SIG-M5 (cell line): ENCODE measurements at regions not wholly inside any gene's neighbourhood (a gene's known extent, or its start where the extent isn't known, plus 50 kb on each side); places are given as distances from the start of the nearest gene placed in this dataset.

Experiments used
- DNase-seq: peaks from one replicate; lab custom pipeline; 2025; lab: John Stamatoyannopoulos, UW

DNA sequence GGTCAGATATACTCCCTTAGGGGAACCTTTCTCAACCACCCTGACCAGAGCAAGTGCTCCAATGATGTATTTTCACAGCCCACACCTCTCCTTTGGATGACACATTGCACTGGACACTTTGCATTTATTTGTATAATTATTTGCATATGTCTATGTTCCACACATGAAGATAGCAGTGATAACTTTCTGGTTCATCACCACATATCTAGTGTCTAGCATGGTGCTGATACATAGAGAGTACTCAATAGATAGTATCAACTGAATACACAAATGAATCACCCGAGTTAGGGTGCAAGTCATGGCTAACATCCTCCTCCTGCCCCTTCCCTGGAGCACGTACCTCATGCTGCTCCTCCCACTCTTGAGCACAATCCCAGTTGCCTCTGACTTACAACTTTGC lies 617.6 kb downstream of the EBF1 start:
- no peak for DNase-seq

DNA sequence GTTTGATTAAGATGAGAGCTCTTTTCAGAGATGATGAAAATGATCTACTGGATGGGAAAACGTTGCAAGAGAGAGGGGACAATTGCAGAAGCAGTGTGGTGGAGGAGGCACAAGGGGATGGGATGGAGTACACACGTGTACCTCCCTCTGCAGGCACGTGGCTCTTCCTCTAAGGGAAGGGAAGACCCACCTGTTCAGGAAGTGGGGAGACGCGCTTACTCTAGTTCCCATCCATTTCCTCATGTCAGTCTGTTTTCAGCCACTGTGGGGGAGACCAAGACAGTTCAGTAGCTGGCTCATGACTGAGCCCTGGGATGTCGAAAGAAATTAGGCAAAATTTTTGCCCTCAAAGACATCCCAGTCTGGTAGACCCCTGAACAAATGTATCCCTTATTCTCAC lies 619.2 kb upstream of the CLINT1 start:
- no peak for DNase-seq

DNA sequence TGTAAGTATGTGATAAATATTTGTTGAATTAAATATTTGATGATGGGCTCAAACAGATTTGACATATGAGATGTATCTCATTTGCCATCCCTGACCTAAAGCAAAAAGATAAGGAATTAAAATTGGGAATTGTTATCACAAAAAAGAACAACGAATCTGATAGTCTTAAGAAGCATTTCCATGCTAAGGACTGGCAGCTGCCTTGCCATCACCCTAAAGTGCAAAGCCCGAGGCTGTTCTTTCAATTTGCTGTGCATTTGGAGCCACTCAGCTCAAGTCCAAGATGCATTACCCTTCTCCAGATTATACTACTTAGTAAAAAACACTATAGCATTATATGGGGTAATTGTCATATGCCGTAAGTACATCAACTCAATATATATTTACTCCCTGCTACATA lies 618.3 kb upstream of the CLINT1 start:
- DNase-seq, result no peak

DNA sequence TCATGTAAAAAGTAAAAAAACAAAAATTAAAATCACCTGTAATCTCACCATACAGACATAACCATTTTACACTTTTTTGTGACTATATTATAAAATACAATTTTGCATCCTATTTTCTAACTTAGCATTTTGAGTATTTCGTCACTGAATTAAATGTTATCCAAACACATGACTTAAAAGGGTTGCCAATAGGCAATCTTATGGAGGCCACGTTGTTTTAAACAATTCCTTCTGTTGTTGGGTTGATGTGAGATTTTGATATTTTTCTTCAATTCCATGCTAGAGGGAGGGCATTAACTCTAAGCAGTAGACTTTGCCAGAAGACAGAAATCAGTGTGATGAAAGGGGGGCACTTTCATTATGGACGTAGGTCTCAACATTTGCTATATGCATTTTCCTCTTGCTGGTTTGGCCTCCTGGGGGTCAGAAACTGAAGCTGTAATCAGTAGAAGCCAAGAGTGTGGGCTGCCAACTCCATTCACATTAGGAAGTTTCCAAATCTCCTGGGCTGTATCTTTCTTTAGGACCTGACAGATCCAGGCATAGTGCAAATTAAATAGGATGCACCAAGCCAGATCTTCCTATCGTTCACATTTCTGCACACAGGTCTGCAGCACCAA lies 614.2 kb upstream of the CLINT1 start:
- no peak for DNase-seq

DNA sequence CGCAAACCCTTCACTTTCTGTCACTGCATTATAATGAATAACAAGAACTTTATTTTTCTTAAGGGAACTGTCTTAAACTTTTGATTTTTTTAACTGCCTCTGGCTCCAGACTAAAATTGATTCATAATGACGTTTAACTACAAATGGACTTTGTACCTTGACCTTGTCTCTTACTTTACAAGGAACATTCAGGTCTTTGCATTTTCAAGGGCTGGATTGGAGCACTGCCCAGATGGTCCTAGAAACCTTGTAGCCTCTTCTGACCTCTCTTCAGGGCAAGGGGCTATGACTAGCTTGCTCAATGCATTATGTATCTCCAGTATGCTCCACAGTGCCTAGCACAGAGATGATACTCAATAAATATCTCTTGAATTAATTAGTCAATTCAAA lies 612.6 kb upstream of the CLINT1 start:
- no peak for DNase-seq

DNA sequence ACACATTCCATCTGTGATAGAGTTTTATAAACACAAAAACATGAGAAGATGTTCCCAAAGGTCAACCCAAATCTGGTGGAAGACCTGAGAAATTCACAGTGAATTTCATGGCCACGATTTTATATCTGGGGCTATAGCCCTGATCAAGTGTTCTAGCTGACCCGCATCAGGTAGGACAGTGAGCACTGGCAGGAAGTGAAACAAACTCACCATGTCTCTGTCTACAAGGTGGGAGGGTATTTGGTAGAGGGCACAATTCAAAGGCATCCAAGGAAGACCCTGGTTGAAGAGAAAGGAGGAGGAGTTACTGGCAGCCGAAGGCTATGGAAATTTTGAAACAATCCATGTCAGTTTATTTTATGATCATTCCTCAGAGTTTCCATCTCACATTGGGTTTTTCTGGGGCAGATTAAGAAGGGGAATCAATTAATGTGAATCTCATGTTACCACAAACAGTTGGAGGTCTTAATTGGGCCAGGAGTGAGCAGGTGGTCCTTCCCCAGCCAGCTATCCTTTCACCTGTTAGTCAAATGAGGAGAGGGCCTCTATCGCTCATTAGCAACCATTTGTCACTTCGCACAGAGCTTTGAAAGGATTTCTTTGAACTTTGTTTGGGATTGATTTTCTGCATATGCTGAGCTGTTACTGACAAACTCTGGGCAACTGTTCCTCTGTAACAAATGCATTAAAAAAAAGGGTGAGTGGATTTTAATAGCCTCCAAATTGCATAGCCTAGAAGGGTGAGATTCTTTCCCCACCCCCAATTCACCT lies 612.0 kb upstream of the CLINT1 start:
- DNase-seq, result no peak

DNA sequence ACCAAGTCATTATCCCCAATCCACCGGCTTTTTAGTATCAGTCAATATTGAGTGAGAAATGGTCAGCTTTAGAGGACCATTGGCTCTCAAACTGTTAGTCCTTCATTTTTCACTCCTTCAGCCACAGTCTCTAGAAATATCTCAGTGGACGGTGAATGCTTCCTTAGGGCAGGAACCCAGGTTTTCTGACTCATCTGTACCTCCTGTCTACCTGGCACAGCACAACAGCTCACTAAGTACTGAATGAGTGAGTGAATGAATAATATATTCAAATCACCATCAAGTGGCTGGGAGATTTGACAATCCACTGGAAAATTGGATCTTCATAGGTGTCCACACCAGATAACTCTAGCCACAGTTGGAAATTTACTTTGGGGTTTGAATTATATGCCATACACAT lies 609.5 kb upstream of the CLINT1 start:
- DNase-seq, result no peak

DNA sequence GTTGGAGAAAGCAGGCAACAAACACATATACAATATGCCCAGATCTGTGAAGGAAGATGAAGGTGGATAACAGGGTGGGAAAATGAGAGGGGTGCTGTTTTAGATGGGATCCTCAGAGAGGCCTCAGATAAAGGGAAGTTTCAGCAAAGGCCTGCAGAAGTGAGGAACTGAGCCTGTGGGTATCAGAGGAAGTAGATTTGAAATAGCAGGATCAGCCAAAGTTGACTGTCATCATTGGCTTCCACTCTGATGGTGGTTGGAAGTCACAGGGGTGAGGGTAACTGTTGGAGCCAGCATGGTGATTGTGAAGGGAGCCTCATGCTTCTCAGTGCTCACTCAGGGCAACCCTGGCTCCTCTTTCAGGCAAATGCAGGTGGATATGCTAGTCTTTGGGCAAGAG lies 607.2 kb upstream of the CLINT1 start:
- DNase-seq, result no peak

DNA sequence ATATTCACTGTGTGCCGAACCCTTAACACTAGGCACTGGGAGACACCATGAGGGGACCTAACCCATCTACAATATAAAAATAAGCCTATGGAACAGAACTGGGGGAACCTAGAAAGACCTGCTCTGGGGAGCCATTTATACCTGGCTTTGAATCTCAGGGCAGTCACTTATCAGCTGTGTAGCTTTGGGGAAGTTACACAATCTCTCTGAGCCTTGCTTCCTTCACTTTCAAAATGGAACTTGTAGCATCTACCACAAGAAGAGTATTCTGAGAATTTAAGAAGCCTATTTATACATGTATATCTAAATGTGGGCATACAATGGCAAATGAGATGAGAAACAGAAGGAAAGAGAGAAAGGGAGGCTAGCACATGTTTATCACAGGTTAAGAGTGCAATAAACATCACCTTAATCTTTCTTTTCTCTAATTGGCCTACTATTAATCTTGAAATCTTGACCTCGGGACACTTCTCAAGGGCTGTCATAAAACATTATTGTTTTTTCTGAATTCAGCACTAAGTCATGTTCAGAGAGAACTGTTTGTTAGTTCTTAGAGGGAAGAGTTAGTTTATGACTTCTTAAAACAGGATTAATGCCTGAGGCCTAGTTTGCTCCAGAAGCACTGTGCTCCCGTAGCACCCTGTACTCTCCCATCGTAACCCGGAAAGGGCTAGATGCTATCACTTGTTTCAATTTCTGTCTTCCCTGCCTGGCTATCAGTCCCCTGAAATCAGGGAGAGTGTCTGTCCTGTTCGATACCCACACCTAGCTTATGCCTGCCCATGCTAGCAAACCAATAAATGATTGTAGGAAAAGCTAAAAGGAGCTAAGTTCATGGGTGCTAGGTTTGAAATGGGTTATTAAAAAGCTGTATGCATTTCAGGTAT lies 606.4 kb upstream of the CLINT1 start:
- no peak for DNase-seq

DNA sequence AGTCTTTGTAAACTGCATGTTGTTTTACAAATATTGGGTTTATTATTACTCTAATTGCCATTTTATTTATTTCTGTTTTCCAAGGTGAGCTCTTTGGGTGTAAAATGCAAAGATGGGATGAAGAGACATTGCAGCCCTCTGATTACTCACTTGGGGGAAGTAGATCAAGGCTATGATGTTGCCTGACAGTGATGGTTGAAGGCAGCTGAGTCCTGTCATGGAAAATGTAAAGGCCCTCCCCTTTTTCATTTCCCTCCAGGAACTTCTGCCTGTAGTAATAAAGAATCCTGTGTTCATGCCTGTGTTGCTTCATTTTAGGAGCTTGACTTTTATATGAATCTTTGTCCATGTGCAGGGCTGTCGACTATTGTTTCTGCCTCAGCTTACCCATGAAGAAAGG lies 605.4 kb upstream of the CLINT1 start:
- no peak for DNase-seq

DNA sequence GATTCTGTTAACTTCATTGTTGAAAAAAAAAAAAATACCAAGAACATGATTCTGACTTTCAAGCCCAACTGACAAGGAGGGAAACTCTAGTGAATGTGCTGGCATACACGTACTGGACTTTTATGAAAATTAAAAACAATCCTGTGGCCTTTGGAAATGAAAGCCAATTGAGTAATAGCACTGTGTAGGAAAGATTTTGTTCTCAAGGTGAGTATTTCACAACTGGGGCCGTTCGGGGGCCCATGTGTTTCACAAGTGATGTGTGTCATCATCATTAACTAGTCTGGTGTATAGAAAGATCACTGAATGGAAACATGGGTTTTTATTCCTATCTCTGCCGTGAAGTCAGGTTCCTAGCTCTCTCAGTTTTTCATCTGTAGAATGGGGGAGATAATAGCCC lies 605.0 kb upstream of the CLINT1 start:
- DNase-seq, result no peak

DNA sequence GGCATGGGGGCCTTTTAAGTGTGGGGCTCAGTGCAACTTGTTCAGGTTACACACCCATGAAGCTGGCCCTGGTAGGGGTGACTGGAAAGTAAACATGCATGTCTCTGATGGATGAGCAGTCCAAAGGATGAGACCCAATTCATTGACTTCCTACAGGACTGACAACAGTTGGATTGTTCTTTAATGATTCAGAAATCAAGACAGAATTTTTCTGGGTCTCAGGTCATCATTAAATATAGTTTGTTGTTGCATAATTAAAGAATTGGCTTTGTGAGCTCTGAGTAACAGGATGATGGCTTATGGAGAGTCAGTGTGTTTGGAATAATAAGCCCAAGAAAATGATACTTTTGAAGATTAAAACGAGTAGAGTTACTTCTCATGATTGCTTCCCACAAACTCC lies 604.2 kb upstream of the CLINT1 start:
- no peak for DNase-seq

DNA sequence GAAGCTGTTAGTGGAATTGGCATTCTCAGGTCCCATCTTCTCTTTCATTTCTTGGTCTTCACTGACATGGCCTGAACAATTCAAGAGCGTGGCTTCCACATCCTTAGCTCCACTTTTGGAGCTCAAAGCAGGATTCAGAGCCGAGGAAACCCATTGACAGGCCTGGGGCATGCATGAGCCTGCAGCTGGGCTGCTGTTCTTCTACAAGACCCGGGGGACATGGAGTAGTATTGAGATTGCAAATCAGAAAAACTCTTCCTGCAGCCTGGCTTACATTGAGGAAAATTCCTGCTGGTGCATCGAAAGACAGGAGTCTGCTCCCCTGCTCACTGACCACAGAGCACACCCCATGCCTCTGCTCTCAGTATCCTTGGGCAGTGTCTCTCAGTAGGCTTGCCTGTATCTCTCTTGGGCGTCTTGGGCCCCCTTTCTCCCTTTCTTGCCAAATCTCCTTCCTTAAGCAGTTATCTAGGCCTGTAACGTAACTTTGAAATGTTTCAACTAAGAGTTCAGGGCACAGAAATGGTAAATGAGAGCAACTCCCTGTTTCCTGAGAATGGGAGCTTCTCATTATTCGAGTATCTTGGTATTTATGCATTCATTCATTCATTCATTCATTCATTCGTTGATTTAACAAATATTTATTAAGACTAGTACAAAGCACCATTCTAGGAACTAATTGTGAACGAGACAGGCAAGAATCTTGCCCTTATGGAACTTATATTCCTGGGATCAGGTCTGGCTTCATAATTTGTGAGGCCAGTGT lies 603.6 kb upstream of the CLINT1 start:
- DNase-seq, result no peak

DNA sequence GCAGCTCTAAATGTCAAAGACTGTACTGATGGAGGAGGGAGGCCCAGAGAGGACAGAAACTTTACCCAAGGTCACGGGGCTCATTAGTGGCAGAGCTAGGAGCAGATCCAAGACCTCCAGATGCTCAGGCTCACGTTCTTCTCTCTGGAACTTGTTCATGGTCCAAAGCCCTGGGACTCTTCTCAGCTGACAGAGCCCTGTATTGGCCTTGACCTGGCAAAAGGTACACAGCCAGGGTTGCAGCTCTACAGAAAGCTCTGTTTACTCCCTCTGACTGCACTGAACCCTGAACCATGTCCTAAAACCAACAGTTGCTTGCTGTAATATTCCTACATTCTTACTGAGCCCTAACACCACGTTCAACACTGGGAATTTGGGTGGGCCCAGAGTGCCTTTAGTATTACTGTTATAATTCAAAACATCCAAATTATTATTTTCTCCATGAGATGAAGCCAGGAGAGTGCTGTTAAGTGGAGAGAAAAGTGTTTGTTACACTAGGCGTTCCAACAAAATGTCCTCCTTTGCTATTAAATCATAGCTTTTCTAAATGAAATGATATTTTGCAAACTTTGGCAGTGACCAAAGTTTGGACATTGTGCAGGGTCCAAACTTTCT lies 602.4 kb upstream of the CLINT1 start:
- no peak for DNase-seq

DNA sequence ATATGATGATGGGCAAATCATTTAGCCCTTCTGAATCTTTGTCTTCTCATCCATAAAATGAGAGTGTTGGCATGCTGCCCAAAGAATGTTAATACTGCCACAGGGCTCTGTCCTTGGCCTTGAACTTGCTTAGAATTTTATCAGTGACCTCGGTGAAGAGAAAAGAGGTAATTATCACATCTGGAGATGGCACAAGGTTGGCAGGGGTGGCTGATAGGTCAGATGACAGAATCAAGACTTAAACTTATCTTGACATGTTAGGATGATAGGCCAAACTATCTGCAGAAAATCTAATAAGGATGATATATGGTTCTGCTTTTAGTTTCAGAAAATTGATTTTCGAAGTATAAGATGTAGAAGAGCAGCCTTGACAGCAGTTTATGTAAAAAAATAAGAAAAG lies 599.1 kb upstream of the CLINT1 start:
- no peak for DNase-seq

DNA sequence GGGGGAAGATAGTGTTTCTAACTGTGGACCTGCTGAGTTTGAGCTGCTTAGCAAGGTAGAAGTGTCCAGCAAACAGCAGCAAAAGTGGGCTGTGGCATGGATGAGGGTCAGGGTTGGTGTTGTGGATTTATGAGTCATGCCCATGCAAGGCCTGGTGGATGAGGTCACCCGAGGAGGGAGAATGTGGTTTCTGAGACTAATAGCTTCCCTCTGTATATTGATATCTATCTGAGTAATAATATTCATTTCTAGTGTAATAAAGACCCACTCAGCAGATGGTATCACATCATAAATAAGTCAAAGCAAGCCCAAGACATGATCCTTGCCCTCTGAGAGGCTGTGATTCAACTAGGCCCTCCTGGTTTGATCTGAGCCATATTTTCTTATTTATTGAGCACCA lies 597.8 kb upstream of the CLINT1 start:
- no peak for DNase-seq

DNA sequence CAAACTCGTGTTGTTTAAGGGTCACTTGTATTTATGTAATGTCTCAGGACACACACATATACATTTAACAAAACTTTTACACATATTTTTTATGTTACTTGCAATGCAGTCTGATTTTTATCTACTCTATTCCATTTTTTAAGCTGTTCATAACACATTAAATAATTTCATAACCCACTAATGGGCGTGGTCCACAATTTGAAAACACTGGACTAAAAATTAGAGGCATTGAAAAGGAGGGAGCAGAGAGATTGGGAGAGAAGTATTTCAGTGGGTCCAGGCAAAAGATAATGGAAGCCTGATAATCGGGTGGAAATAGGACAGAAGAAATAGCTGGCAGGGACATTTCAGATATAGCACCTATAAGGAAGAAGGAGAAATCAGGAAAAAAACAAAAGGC lies 597.3 kb upstream of the CLINT1 start:
- DNase-seq, result no peak

DNA sequence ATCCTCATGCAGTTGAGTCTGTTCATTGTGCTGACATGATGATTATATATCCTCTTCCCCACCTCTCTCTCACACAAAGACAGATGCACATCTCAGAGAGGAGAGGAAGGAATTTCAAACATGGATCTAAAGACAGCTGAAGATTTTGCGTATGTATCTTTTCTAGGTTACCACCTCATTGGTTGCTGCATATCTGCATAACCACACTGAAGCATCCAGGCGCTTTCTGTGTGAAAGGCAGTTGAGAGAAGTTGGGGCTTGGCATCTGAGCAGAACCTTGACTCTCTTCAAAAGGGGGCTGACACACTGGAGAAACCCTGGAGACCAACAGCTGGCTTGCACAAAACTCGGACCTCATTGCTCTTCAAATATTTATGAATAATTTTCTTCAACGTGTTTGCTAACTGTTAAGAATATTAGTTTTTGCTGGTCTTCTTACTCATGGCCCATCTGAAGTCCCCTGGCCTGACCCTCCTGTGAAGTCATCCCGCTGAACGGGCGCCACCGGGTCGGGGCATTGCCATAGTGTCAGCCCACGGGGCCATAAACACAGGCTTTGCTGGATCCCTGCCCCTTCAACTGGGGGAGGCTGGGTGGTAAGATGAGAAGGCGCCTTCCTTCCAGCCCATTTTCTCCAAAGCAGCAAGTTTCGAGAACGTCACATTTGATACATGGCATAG lies 593.2 kb upstream of the CLINT1 start:
- DNase-seq, result no peak

DNA sequence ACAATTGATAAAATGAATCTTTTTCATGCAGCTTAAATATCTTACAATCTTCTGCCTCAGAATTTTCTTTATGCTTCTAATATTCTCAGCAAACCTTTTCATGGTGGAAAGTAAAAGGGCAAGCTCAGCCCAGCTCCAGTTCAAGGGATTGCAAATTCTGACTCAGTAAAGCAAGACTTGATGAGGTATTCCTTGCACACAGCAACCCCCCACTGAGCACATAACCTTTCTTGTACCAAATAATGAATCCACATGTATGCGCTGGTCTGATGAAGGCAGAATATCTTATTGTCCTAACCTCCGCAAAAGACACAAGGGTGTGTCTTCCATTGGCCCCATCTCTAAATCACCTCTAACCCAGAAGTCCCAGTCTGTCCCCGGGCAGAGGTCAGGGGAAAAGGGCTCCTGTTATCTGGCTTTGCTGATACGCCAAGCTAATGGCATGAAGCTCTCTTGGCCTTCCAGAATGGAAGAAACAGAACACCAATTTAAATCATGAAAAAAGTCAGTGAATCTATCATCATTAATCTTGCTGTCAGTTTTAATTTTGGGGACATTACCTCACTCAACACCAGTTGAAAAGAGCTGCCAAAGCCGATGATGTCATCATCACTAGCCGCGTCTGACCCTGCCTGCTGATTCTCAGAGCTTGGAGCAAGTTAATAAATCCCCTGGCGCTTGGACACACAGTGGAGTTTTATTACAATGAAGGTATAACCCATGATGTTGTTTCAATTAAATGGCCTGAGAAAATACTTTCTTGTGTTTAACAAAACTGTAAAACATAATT lies 592.5 kb upstream of the CLINT1 start:
- no peak for DNase-seq

DNA sequence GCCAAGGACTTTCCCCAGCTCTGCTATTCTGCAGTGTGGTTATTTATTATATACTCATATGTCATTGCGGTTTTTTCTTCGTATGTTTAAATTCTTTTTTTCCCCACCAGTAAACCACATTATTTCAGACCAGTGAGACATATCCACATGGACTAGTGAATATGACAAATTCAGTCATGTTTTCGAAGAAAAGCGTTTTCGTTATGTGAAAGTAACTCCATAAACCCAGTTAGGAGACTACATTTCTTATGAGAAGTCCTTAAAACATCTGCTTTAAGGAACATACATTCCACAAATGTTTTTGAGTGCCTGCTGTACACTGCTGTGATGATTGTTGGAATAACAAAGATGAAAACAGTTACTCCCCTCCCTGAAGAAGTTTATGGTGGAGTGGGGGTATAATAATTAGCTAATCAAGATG lies 591.8 kb upstream of the CLINT1 start:
- DNase-seq, result no peak
